ENCODE measurements at regions not wholly inside any gene's neighbourhood (a gene's known extent, or its start where the extent isn't known, plus 50 kb on each side); places are given as distances from the start of the nearest gene placed in this dataset.

DNA sequence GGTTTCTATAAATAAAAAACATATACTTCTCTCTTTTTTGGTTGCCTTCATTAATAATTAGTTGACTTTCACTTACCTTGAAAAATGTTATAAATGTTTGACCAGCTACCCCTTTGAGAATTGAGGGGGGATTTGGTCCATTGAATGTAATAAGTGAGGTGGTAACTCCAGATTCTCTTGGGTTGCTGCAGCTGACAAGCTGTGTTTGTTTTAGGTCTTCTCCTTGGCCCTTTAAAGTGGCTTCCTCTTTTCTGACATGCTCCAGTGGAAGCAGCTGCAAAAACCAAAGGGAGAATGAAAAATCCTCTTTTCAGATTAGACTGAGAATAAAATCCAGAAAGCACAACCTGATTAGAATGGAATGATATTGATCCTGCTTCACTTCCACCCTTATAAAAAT is 410.5 kb downstream of the TMEM38B start:
- no peak for TF ChIP-seq FOXA1 (IDR thresholded peaks at IDR 0.05)
- TF ChIP-seq HDGF (IDR thresholded peaks at IDR 0.05; ENCODE audit: borderline replicate concordance) = no peak
- TF ChIP-seq SP1 (IDR thresholded peaks at IDR 0.05) = no peak
- no peak for TF ChIP-seq L3MBTL2 (conservative IDR thresholded peaks at IDR 0.05)
- TF ChIP-seq ZNF384 (IDR thresholded peaks at IDR 0.05) = no peak
- TF ChIP-seq FOXM1 (IDR thresholded peaks at IDR 0.05; ENCODE audit: borderline replicate concordance) = no peak
- no peak for TF ChIP-seq SUZ12 (IDR thresholded peaks at IDR 0.05)
- no peak for TF ChIP-seq FOXK2 (IDR thresholded peaks at IDR 0.05)
- no peak for TF ChIP-seq NFRKB (IDR thresholded peaks at IDR 0.05)
- no peak for TF ChIP-seq TARDBP (IDR thresholded peaks at IDR 0.05)
- TF ChIP-seq, protein P1, sequence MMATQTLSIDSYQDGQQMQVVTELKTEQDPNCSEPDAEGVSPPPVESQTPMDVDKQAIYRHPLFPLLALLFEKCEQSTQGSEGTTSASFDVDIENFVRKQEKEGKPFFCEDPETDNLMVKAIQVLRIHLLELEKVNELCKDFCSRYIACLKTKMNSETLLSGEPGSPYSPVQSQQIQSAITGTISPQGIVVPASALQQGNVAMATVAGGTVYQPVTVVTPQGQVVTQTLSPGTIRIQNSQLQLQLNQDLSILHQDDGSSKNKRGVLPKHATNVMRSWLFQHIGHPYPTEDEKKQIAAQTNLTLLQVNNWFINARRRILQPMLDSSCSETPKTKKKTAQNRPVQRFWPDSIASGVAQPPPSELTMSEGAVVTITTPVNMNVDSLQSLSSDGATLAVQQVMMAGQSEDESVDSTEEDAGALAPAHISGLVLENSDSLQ (IDR thresholded peaks at IDR 0.05) = no peak
- TF ChIP-seq ARNT (IDR thresholded peaks at IDR 0.05) = no peak
